ENCODE measurements at regions not wholly inside any gene's neighbourhood (a gene's known extent, or its start where the extent isn't known, plus 50 kb on each side); places are given as distances from the start of the nearest gene placed in this dataset.

- no peak for DNase-seq
Observed at GRCh38 chr2:122132147-122132691, 376.8 kb downstream of the TSN start.

DNA sequence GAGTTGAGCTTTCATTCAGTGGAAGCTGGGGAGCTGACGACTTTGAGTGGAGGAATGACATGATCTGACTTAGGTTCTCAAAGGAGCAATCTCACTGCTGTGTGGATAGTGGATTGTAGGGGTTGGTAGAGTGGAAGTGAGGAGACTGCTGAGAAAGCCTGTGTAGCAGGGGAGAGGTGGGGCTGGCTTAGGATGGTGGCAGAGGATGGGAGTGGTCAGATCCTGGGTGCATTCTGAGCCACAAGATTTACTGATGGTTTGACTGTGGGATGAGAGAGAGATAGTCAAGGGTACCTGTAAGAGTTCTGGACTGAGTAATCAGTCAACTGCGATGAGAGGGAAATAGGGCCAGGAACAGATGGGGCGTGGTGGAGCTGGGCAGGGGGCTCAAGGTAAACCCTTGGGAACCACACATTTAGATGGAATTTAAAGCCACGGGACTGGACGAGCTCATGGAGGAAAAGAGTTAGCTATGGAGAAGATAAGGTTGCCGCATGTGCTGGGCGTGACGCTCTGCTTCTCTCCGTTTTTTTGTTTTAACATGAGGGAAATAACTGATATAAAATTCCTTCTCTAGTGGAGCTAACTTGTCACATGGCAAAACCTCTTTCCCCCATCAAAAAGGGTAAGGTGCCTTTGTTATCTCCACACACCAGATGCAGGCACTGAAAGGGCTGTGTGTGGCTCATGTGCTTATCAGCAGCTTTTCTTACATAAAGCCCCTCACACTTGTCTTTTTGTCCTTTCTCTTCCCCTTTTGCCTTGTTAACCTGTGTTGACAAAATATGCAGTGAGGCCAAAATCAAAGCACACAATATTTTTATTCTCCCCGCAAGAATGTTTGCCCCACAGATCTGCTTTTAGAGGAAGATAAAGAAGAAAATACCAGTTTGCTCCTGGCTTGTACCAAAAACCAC lies 379.8 kb downstream of the TSN start:
- DNase-seq, result no peak

GRCh38 chr2:122136056-122136455 lies 380.6 kb downstream of the TSN start:
- DNase-seq, result peak; percentile 64

DNA sequence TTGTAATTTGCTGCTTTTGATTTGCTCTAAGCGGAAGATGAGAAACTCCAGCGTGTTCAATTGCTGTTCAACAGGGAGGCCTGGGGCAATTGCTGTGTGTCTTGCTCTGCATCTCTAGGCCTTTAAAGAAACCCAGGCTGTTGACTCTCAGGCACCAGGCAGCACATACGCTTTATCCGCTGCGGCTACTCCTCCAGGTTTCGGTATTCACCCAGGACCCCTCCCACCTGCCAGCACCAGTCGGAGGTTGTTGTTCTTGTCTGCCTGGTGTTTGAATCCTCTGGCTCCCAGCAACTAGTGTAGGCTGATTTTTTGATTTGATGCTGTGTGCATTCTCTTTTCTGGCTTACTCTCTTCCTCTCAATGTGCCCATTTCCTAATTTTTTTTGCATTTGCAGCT lies 383.1 kb downstream of the TSN start:
- no peak for DNase-seq

DNA sequence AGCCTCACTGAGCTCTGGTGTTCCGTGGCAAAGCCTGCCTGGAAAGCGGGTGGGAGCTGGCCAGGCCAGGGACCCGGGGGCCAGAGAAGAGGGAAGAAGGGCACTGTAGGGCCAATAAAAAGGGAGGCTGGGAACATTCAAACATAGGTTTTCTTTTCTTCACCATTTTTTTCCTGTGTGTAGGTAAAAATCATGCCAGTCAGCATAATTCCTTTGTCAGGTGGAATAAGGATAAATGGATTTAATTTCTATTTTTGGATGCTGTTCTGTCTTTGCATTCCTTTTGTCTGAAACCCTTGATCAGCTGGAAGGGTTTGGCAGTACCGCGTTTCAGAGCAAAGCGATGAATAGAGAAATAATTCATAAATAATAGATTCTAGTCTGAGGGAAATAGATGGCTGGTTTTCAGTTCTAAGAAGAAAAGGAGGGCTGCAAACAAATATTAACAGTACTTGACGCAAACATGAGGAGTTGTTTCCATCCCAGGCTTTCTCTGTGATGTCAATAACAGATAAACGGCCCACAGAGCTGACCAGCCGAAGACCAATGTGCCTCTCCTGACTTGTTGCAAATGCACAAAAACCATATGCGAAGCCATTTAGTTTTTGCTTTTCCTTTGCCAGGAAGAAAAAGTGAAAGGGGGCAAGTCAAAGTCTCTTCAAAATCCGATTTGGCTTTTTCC lies 384.4 kb downstream of the TSN start:
- no peak for DNase-seq

GRCh38 chr2:122144884-122145283 lies 389.4 kb downstream of the TSN start:
- no peak for DNase-seq

- no peak for DNase-seq
Observed at GRCh38 chr2:122145856-122146255, 390.4 kb downstream of the TSN start.

GRCh38 chr2:122148128-122148767 lies 392.8 kb downstream of the TSN start:
- no peak for DNase-seq

GRCh38 chr2:122150524-122151280 lies 395.3 kb downstream of the TSN start:
- no peak for DNase-seq

DNA sequence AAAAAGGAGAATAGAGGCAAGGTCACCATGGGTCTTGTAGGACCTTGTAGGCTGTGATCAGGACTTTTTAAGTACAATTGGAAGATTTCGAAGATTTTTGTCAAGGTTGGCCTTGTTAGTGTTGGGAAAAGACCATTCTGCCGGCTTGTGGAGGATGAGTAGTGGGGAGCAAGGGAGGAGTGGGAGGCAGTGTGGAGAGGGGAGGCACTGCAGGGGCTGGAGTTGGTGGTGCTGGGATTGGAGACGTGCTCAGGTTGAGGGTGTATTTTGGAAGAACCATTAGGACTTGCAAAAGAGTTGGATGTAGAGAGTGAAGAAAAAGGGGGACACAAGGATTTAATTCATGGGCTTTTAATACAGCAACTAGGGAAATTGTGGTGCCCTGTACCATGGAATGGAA lies 397.1 kb downstream of the TSN start:
- DNase-seq, result no peak

DNA sequence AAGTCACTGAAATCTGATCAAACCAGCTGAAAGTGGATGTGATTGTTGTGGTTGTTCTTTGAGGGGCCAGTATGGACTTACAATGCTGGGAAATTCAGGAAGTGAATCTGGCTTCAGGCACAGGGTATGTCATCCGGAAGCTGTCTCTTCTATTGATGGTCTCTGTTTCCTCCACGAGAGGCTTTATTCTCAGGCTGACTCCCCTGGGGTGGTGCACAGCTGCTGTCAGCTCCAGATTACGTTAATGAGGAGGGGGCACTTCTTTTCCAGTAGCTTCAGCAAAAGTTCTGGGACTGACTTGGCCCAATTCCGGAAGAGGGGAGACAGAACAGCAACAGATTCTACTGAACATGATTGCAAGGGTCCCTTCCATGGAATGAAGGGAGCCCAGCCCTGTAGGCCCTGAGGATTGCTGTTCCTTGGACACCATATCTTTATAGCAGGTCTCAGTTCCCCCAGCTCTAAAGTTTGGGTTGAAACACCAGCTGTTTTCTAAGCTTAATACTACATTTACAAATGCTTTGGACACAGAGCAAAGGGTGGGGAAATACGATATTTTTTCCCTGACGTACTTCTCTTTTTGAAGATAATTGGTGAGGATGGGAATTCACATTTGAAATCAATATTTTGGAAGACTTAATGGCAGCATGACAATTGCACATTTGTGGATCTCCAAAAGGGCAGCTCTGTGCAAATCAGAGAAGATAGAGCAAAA lies 400.9 kb downstream of the TSN start:
- peak; percentile 15 for DNase-seq

- no peak for DNase-seq
Observed at GRCh38 chr2:122157158-122157557, 401.7 kb downstream of the TSN start.

- DNase-seq, result no peak
Observed at GRCh38 chr2:122163617-122164016, 408.2 kb downstream of the TSN start.

- no peak for DNase-seq
Observed at GRCh38 chr2:122164964-122165363, 409.5 kb downstream of the TSN start.

- no peak for DNase-seq
Observed at GRCh38 chr2:122166820-122167219, 411.4 kb downstream of the TSN start.

GRCh38 chr2:122167515-122167914 lies 412.1 kb downstream of the TSN start:
- no peak for DNase-seq

DNA sequence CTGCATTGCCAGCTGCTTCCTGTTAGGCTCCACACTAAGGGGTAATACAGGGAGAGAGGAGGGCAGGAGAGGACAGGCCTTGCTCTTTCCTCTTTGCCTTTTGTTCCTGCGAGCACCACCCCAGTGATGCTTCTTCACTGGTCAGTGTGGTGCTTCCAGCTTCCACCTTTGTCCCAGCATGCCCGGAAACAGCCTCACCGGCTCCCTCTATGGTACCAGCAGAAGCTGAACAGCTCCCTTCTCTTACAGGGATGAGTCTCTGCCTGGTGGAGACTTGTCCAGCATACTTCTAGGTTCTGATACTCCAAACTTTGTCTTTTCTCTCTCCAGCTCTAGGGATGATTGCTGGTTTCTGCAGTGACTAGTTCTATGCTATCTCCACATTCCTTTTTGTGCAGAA lies 413.3 kb downstream of the TSN start:
- peak; percentile 14 for DNase-seq

DNA sequence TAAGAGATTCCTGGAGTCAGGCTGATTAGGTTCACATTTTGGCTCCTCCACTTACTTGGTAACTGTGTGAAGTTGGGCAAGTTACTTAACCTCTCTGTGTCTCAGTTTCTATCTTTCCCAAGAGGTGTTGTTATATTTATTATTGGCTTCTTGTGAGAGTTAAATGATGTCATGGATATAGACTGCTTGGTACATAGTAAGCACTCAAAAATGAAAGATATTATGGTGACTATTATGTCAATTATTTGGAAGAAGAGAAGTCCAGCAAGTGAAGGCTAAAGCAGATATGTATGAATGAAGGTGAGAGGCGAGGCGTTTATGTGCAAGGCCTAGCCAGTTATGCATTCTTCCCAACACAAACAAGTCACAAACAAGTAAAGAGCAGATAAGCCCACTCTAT lies 417.4 kb downstream of the TSN start:
- no peak for DNase-seq

DNA sequence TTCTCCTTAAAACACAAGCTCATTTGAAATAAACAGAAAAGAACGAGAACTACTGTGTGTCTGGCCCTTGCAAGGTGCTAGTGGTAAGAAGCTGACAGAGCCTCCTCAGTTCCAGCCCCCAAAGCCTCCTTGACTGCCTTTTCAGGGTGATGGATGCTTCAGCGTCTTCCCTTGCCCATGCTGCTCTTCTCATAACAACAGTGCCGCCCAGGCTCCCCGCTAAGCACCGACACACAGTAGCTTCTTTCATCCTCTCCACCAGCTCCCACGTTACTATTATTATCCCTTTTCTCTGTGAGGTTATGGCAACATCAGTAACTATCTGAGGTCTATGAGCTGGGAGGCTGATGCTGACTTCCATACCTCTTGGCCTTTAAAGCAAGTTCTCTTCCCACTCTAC lies 418.6 kb downstream of the TSN start:
- no peak for DNase-seq

- DNase-seq, result peak; percentile 94
Observed at GRCh38 chr2:122179492-122180165, 424.2 kb downstream of the TSN start.

GRCh38 chr2:122180972-122181371 lies 425.5 kb downstream of the TSN start:
- peak; percentile 47 for DNase-seq
